HG03571 (cell line): ENCODE measurements at regions not wholly inside any gene's neighbourhood (a gene's known extent, or its start where the extent isn't known, plus 50 kb on each side); places are given as distances from the start of the nearest gene placed in this dataset.
A peak's percentile ranks its signal among the peaks of the same experiment; 100 is the strongest.
"Not testable (repeated sequence)": the region's sequence is repeated elsewhere in the genome, so short reads cannot be mapped to it uniquely, and the experiment has no call there.

Source experiments
- ATAC-seq: cut with Tn5 transposase; IDR thresholded peaks from one replicate; pipeline ENCODE4 v1.9.1; 2021; ENCODE audit not compliant: unreplicated experiment

GRCh38 chr14:106522118-106522517 lies 995.7 kb downstream of the TMEM121 start:
- not testable (repeated sequence) for ATAC-seq

GRCh38 chr14:106522990-106523389 lies 996.6 kb downstream of the TMEM121 start:
- no peak for ATAC-seq

- no peak for ATAC-seq
Observed at GRCh38 chr14:106528717-106529116, 1002.3 kb downstream of the TMEM121 start.

GRCh38 chr14:106530031-106530422 lies 1003.6 kb downstream of the TMEM121 start:
- no peak for ATAC-seq

DNA sequence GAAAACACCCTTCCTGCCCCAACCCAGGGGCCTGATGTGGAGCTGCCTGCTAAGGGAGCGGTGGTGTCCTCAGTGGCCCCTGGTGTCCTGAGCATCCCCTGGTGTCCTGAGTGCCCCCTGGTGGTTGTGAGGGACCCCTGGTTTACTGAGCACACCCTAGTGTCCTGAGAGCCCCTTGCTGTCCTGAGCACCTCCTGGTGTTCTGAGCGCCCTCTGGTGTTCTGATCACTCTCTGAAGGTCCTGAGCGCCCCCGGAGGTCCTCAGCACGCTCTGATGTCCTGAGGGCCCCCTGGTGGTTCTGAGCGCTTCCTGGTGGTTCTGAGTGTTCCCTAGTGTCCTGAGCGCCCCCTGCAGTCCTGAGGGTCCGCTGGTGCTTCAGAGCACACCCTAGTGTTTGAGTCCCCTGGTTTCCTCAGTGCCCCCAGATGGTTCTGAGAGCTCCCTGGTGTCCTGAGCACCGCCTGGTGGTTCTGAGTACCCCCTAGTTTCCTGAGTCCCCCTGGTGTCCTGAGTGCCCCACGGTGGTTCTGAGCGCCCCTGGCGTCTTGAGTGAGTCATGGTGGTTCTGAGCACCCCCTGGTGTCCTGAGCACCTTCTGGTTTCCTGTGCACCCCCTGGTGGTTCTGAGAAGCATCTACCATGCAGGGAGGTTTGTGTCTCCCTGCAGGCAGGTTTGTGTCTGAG lies 1004.2 kb downstream of the TMEM121 start:
- ATAC-seq = peak; percentile 63

- ATAC-seq = not testable (repeated sequence)
Observed at GRCh38 chr14:106537597-106537996, 1011.2 kb downstream of the TMEM121 start.

DNA sequence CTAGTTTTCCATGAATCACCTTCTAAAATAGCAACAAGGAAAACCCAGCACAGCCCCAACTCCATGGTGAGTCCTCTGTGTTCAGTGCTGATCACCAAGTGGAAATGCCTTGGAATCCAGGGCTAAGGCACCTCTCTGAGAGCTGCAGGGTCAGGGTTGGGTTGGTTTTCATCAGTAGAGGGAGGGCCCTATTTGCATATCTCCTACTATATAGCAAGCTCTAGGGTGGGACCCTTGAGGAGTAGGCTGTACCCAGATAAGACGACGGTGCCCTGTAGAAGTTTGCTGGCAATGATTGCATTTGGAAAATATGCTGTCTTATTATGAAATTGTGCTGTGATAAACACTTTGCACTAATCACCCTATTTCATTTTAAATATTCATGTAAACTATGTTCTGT lies 1011.8 kb downstream of the TMEM121 start:
- ATAC-seq = no peak

DNA sequence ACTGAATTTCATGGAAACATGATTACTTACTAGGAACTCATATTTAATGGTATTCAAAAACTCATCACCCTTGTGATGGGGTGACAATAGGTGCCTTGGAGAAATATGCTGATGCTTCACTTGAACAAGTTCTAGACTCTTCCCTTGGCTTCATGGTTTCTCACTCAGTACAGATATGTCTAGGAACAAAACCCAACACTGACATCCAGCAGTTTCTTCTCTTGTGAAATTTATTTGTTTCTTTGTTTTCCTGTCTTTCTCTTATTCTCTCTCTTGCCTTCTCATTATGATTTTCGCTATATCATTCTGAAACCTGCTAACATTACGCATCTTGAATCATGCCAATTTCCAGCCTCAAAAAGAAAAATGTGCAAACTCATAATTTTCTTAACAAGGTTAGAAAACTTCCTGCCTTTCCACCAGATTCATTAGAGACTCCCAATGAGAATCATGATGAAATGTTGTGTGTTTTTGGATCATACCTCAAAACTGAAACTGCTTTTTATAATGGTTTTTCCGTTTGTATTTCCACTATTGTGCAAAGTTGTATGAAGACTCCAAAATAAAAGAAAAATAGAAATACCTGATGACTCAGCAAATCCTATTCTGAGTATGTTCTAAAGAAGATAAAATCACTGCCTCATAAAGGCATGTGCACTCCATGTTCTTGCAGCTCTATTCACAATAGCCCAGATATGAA lies 1021.5 kb downstream of the TMEM121 start:
- no peak for ATAC-seq

DNA sequence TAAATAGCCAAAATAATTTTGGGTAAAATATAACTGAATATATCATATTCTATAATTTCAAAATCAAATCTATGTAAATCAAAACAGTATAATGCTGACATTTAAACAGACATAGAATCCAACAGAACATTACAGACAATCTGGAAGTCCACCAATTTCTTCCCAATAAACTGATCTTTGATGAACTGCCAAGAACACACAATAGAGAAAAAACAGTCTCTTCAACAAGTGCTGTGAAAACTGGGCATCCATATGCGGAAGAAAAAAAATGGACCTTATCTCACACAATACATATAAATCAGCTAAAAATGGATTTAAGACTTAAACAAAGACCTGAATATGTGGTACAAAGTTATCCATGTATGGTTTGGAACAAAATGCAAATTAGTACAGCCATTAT lies 1022.7 kb downstream of the TMEM121 start:
- no peak for ATAC-seq

DNA sequence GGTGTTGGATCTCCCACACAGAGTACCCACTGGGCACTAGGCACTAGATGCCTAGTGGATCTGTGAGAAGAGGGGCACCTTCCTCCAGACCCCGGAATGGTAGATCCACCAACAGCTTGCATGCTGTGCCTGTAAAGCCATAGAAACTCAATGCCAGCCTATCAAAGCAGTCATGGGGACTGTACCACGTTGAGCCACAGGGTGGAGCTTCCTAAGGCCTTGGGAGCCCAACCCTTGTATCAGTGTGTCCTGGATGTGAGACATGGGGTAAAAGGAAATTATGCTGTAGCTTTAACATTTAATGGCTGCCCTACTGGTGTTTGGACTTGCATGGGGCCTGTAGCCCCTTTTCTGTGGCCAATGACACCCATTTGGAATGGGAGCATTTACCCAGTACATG lies 1024.9 kb downstream of the TMEM121 start:
- ATAC-seq = no peak

- ATAC-seq = not testable (repeated sequence)
Observed at GRCh38 chr14:106556211-106556610, 1029.8 kb downstream of the TMEM121 start.

DNA sequence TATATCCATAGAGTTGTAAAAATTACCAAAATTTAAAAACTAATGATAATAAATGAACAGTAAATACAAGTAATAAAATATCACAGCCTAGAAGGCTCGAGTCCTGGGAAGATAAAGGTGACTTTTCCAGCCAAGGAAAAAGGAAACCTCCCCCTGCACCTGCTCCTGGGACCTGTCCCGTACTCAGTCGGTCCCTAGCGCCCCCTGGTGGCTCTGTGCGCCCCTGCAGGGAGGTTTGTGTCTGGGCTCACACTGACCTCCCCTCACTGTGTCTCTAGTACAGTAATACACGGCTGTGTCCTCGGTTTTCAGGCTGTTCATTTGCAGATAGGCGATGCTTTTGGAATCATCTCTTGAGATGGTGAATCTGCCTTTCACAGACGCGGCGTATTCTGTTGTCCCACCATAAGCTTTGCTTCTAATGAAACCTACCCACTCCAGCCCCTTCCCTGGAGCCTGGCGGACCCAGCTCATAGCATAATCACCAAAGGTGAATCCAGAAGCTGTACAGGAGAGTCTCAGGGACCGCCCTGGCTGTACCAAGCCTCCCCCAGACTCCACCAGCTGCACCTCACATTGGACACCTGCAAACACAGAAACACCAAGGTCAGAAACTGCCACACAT lies 1030.4 kb downstream of the TMEM121 start:
- no peak for ATAC-seq

DNA sequence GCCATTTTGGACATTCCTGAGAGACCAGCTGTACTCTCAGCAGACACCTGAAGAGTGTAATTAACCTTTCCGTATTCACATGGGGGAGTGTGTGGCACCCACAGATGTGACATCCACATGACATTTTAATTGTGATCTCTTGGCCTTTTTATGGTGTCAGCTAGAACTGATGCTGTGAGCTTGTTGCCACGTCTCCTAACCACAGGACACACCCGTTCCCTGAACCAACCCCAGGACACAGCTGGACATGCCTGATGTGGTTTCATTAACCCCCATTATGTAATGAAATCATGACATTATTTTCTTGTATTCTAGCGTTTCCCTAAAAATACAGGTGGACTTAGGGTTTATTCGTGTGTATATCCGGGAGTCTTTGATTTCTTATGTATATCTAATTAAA lies 1036.1 kb downstream of the TMEM121 start:
- ATAC-seq = no peak

DNA sequence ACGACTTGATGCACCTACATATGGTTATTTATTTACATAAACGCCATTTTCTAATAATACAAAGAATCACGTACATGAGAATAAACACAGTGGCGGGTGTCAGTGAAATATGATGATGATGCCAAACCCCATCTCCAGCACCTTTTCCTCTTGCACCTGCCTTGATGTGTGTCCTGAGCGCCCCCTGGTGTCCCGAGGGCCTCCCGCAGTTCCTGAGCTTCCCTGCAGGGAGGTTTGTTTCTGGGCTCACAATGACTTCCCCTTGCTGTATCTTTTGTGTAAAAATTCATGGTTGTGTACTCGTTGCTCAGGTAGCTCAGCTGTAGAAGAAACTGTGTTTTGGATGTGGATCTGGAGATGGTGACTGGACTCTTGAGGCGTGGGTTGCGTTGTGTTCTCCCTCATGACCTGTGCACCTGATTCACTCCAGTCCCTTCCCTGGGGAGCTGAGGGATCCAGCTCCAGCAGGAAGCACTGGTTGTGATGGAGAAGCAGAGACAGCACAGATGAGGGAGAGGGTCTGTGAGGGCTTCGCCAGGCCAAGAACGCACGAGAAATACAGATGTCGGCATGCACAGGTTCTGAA lies 1037.8 kb downstream of the TMEM121 start:
- ATAC-seq = no peak

GRCh38 chr14:106578481-106578880 lies 1052.1 kb downstream of the TMEM121 start:
- ATAC-seq = no peak

- no peak for ATAC-seq
Observed at GRCh38 chr14:106579084-106579483, 1052.7 kb downstream of the TMEM121 start.

DNA sequence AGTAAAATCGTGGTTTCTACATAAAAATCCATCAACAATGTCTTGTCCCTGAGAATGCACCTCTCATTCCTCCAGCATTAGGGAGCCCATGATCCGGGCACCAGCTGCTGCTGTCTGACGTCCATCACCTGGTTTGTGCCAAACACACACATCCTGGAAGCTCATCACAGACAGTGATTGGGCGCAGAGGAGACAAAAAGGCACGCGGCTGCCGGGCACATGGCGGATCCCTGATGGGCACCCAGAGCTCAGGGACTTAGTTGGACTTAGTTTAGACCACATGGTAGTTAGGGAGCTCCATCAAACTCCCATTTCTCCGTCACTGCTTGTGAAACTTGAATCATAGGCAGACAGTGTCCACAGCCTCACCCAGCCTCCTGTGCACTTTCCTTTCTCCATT lies 1059.3 kb downstream of the TMEM121 start:
- ATAC-seq = no peak

- peak; percentile 60 for ATAC-seq
Observed at GRCh38 chr14:106586098-106586704, 1059.8 kb downstream of the TMEM121 start.

- not testable (repeated sequence) for ATAC-seq
Observed at GRCh38 chr14:106591539-106591938, 1065.2 kb downstream of the TMEM121 start.

DNA sequence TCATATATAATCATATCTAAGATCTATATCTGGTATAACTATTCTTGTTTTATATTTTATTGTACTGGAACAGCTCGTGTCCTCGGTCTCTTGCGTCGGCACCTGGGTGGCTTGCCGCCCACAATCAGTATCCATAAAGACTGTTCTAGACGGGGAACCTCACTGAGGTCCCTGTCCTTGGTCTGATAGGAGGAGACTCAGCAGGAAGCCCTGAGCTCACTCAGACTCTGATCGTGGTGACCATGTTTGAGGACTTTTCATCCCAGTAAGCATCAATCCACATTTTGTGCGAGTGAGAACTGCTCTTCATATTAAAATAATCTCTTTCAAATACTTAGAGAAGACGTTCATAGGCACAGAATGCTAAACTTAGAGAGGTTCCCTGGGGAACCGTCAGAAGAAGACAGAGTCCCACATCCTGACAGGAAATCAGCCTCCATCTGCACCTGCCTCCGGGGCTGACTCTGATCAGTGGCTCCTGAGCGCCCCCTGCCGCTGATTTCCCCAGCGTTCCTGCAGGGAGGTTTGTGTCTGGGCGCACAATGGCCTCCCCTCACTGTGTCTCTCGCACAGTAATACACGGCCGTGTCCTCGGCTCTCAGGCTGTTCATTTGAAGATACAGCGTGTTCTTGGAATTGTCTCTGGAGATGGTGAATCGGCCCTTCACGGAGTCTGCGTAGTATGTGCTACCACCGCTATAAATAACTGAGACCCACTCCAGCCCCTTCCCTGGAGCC lies 1065.9 kb downstream of the TMEM121 start:
- not testable (repeated sequence) for ATAC-seq

GRCh38 chr14:106599209-106599608 lies 1072.8 kb downstream of the TMEM121 start:
- no peak for ATAC-seq
